UCSD-AML1 (cell line): ENCODE measurements at regions not wholly inside any gene's neighbourhood (a gene's known extent, or its start where the extent isn't known, plus 50 kb on each side); places are given as distances from the start of the nearest gene placed in this dataset.
"Not testable (repeated sequence)": the region's sequence is repeated elsewhere in the genome, so short reads cannot be mapped to it uniquely, and the experiment has no call there.

Source experiments
- DNase-seq: peaks from one replicate; lab custom pipeline; 2025; ENCODE audit not compliant: unreplicated experiment; lab: John Stamatoyannopoulos, UW

- no peak for DNase-seq
Observed at GRCh38 chr7:32658034-32658433, 162.7 kb downstream of the AVL9 start.

- not testable (repeated sequence) for DNase-seq
Observed at GRCh38 chr7:32654549-32654948, 159.3 kb downstream of the AVL9 start.

GRCh38 chr7:32650356-32650755 is 155.1 kb downstream of the AVL9 start:
- DNase-seq: not testable (repeated sequence)

- no peak for DNase-seq
Observed at GRCh38 chr7:32648408-32649156, 153.3 kb downstream of the AVL9 start.

- DNase-seq: not testable (repeated sequence)
Observed at GRCh38 chr7:32645255-32645654, 150.0 kb downstream of the AVL9 start.

DNA sequence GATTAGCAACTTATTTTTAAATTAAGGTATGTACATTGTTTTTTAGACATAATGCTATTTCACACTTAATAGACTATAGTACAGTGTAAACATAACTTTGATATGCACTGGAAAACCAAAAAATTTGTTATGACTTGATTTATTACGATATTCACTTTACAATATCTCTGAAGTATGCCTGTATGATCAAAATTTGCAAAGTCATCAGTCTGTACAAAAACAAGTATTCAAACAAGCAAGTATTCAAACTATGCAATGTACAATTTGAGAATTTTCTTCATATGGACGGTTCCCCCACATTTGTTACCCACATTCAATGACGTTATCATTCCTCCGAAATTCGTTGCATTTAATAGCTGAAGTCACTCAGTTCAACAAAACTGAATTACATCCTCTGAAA is 147.9 kb downstream of the AVL9 start:
- DNase-seq: no peak

GRCh38 chr7:32639122-32639521 is 143.8 kb downstream of the AVL9 start:
- DNase-seq: no peak

GRCh38 chr7:32638479-32639121 is 143.3 kb downstream of the AVL9 start:
- DNase-seq: not testable (repeated sequence)
